SK-N-SH treated with all-trans-retinoic acid at 6 μM for 48 hours (cell line): ENCODE measurements at regions not wholly inside any gene's neighbourhood (a gene's known extent, or its start where the extent isn't known, plus 50 kb on each side); places are given as distances from the start of the nearest gene placed in this dataset.

Experiments used
- BACH2 ChIP-seq: fragments of 250-450 bp; sonication (Bioruptor Pico); IDR thresholded peaks from 2 replicates; pipeline ENCODE4 v1.9.0; 2021; ENCODE audit warnings: mild to moderate bottlenecking, borderline replicate concordance
- GLIS3 ChIP-seq: fragments of 250-450 bp; sonication (Bioruptor Pico); IDR thresholded peaks from 2 replicates; pipeline ENCODE4 v1.5.0; 2020; ENCODE audit warnings: mild to moderate bottlenecking, moderate library complexity
- ISL1 ChIP-seq: fragments of 250-450 bp; sonication (Bioruptor Pico); IDR thresholded peaks from 2 replicates; pipeline ENCODE4 v2.1.2; 2022; ENCODE audit warnings: mild to moderate bottlenecking, moderate library complexity
- RARB ChIP-seq: fragments of 250-450 bp; sonication (Bioruptor Pico); IDR thresholded peaks from 2 replicates; pipeline ENCODE4 v1.8.0; 2021; ENCODE audit warnings: mild to moderate bottlenecking, moderate library complexity
- SNAI2 ChIP-seq: fragments of 250-450 bp; sonication (Bioruptor Pico); IDR thresholded peaks from 2 replicates; pipeline ENCODE4 v1.5.0; 2020; ENCODE audit warnings: mild to moderate bottlenecking, moderate library complexity
- TCF4 ChIP-seq: fragments of 250-450 bp; sonication (Bioruptor Pico); IDR thresholded peaks from 2 replicates; pipeline ENCODE4 v1.8.0; 2021; ENCODE audit warnings: mild to moderate bottlenecking, moderate library complexity, borderline replicate concordance
- ZFP30 ChIP-seq: fragments of 450-650 bp; formaldehyde crosslinking; IDR thresholded peaks from 2 replicates; pipeline ENCODE4 v1.5.0; 2022; ENCODE audit warnings: mild to moderate bottlenecking, moderate library complexity
- ZNF8 ChIP-seq: fragments of 450-650 bp; formaldehyde crosslinking; IDR thresholded peaks from 2 replicates; pipeline ENCODE4 v1.5.0; 2020; ENCODE audit warnings: mild to moderate bottlenecking, moderate library complexity
- TF ChIP-seq, protein P1 (sequence below): fragments of 250-450 bp; sonication (Bioruptor Pico); IDR thresholded peaks from 2 replicates; pipeline ENCODE4 v1.5.1; 2021; ENCODE audit warnings: mild to moderate bottlenecking, moderate library complexity
- TF ChIP-seq, protein P2 (sequence below): fragments of 250-450 bp; sonication (Bioruptor Pico); IDR thresholded peaks from 2 replicates; pipeline ENCODE4 v1.8.0; 2020; ENCODE audit warnings: mild to moderate bottlenecking, moderate library complexity, borderline replicate concordance

DNA sequence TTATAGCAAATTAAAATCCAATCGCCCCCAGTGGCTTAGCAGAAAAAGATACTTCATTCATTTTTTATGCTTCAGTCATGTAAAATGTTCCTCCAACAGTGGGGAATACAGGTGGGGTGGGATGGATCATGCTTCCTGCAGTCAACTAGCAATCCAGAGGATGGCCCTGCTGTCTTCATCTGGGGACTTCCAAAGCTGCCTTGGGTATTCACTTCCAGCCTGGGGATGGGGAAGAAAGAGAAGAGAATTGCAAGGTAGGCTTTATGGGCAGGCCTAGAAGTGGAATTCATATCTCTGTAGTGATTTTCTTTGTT lies 354.8 kb upstream of the SLCO3A1 start:
- TF ChIP-seq ZFP30 (CRISPR knock-in tag) (no peak), GLIS3 (CRISPR knock-in tag) (no peak), BACH2 (CRISPR knock-in tag) (no peak), RARB (CRISPR knock-in tag) (no peak), TCF4 (no peak), ISL1 (CRISPR knock-in tag) (no peak), SNAI2 (no peak), ZNF8 (CRISPR knock-in tag) (no peak)
- TF ChIP-seq, protein P1, sequence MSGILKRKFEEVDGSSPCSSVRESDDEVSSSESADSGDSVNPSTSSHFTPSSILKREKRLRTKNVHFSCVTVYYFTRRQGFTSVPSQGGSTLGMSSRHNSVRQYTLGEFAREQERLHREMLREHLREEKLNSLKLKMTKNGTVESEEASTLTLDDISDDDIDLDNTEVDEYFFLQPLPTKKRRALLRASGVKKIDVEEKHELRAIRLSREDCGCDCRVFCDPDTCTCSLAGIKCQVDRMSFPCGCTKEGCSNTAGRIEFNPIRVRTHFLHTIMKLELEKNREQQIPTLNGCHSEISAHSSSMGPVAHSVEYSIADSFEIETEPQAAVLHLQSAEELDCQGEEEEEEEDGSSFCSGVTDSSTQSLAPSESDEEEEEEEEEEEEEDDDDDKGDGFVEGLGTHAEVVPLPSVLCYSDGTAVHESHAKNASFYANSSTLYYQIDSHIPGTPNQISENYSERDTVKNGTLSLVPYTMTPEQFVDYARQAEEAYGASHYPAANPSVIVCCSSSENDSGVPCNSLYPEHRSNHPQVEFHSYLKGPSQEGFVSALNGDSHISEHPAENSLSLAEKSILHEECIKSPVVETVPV, result no peak
- TF ChIP-seq, protein P2, sequence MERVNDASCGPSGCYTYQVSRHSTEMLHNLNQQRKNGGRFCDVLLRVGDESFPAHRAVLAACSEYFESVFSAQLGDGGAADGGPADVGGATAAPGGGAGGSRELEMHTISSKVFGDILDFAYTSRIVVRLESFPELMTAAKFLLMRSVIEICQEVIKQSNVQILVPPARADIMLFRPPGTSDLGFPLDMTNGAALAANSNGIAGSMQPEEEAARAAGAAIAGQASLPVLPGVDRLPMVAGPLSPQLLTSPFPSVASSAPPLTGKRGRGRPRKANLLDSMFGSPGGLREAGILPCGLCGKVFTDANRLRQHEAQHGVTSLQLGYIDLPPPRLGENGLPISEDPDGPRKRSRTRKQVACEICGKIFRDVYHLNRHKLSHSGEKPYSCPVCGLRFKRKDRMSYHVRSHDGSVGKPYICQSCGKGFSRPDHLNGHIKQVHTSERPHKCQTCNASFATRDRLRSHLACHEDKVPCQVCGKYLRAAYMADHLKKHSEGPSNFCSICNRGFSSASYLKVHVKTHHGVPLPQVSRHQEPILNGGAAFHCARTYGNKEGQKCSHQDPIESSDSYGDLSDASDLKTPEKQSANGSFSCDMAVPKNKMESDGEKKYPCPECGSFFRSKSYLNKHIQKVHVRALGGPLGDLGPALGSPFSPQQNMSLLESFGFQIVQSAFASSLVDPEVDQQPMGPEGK, result no peak
